GM23338 (cell line): ENCODE measurements at regions not wholly inside any gene's neighbourhood (a gene's known extent, or its start where the extent isn't known, plus 50 kb on each side); places are given as distances from the start of the nearest gene placed in this dataset.

Experiments used
- ATAC-seq: fragments of 200-7000 bp; cut with Tn5 transposase; 3 replicates; pipeline ENCODE4 v1.9.1; 2020
- DNase-seq: peaks from one replicate; pipeline ENCODE4 v3.0.0-alpha.2; 2015; ENCODE audit warnings: low spot score
- H2AFZ ChIP-seq: fragments of 200-600 bp; sonication (generic); 2 replicates; pipeline ENCODE4 v1.8.0; 2016; ENCODE audit warnings: antibody characterized with exemption, mild to moderate bottlenecking, moderate library complexity
- H3F3A ChIP-seq: fragments of 200-600 bp; sonication (generic); replicated peaks from 2 replicates; pipeline ENCODE4 v1.8.0; 2017; ENCODE audit warnings: antibody characterized with exemption, mixed run types, low read depth
- H3K27ac ChIP-seq: fragments of 200-600 bp; sonication (generic); 2 replicates; pipeline ENCODE4 v1.6.1; 2016; ENCODE audit warnings: low read depth
- H3K27me3 ChIP-seq: fragments of 200-600 bp; sonication (generic); 2 replicates; pipeline ENCODE4 v1.8.0; 2016; ENCODE audit warnings: mild to moderate bottlenecking, mixed run types, moderate library complexity; ENCODE audit not compliant: insufficient read depth
- H3K36me3 ChIP-seq: fragments of 200-600 bp; sonication (generic); 2 replicates; pipeline ENCODE4 v1.8.0; 2016; ENCODE audit warnings: mild to moderate bottlenecking; ENCODE audit not compliant: insufficient read depth
- H3K4me1 ChIP-seq: fragments of 200-600 bp; sonication (generic); 2 replicates; pipeline ENCODE4 v1.8.0; 2016; ENCODE audit warnings: mild to moderate bottlenecking, moderate library complexity; ENCODE audit not compliant: insufficient read depth
- H3K4me2 ChIP-seq: fragments of 200-600 bp; sonication (generic); 2 replicates; pipeline ENCODE4 v1.7.1; 2017; ENCODE audit warnings: mixed run types
- H3K4me3 ChIP-seq: fragments of 200-600 bp; sonication (generic); 2 replicates; pipeline ENCODE4 v1.6.1; 2016; ENCODE audit warnings: mixed run types
- H3K79me2 ChIP-seq: fragments of 200-600 bp; sonication (generic); replicated peaks from 2 replicates; pipeline ENCODE4 v1.8.0; 2017; ENCODE audit warnings: mild to moderate bottlenecking; ENCODE audit not compliant: insufficient read depth
- H3K9me2 ChIP-seq: fragments of 200-600 bp; sonication (generic); 2 replicates; pipeline ENCODE4 v1.8.0; 2017; ENCODE audit not compliant: insufficient read depth
- H4K20me1 ChIP-seq: fragments of 200-600 bp; sonication (generic); replicated peaks from 2 replicates; pipeline ENCODE4 v1.8.0; 2017; ENCODE audit warnings: mild to moderate bottlenecking; ENCODE audit not compliant: insufficient read depth
- H3K27ac Mint-ChIP-seq: 2 replicates; pipeline ENCODE4 v1.8.0; 2020; ENCODE audit warnings: inconsistent platforms, mild to moderate bottlenecking, moderate library complexity, mixed read lengths
- H3K27me3 Mint-ChIP-seq: 3 replicates; pipeline ENCODE4 v1.8.0; 2022; ENCODE audit warnings: low read depth, mild to moderate bottlenecking, moderate library complexity, mixed read lengths, inconsistent platforms; ENCODE audit not compliant: insufficient read depth, poor library complexity
- H3K36me3 Mint-ChIP-seq: 3 replicates; pipeline ENCODE4 v1.8.0; 2021; ENCODE audit warnings: low read depth, mild to moderate bottlenecking, inconsistent platforms, moderate library complexity, mixed read lengths
- H3K4me1 Mint-ChIP-seq: 3 replicates; pipeline ENCODE4 v1.8.0; 2020; ENCODE audit warnings: mild to moderate bottlenecking, inconsistent platforms, mixed read lengths
- H3K4me3 Mint-ChIP-seq: 3 replicates; pipeline ENCODE4 v1.8.0; 2021; ENCODE audit warnings: moderate library complexity, mild to moderate bottlenecking, inconsistent platforms, mixed read lengths
- H3K9me3 Mint-ChIP-seq: 3 replicates; pipeline ENCODE4 v1.8.0; 2020; ENCODE audit warnings: moderate library complexity, mild to moderate bottlenecking, inconsistent platforms, mixed read lengths
- CREB1 ChIP-seq: fragments of 250-450 bp; sonication (Bioruptor Pico); IDR thresholded peaks from 2 replicates; pipeline ENCODE4 v1.5.0; 2020; ENCODE audit warnings: low read depth, mild to moderate bottlenecking, moderate library complexity
- EZH2 ChIP-seq: fragments of 200-600 bp; sonication (generic); IDR thresholded peaks from one replicate; pipeline ENCODE4 v1.8.0; 2017; ENCODE audit warnings: antibody characterized with exemption, mild to moderate bottlenecking, low read depth; ENCODE audit not compliant: unreplicated experiment
- EZH2phosphoT487 ChIP-seq: fragments of 200-600 bp; sonication (generic); IDR thresholded peaks from one replicate; pipeline ENCODE4 v1.8.1; 2018; ENCODE audit warnings: antibody characterized with exemption; ENCODE audit not compliant: unreplicated experiment
- JUNB ChIP-seq: IDR thresholded peaks from one replicate; pipeline ENCODE4 v1.6.1; 2016; ENCODE audit warnings: antibody characterized with exemption; ENCODE audit not compliant: unreplicated experiment
- NANOG ChIP-seq: IDR thresholded peaks from 2 replicates; pipeline ENCODE4 v1.6.1; 2016; ENCODE audit warnings: antibody characterized with exemption, borderline replicate concordance
- POLR2AphosphoS5 ChIP-seq: IDR thresholded peaks from 2 replicates; pipeline ENCODE4 v1.6.1; 2016; ENCODE audit warnings: antibody characterized with exemption, low read depth
- STAT1 ChIP-seq: IDR thresholded peaks from one replicate; pipeline ENCODE4 v1.6.1; 2016; ENCODE audit warnings: antibody characterized with exemption; ENCODE audit not compliant: unreplicated experiment
- ZNF114 ChIP-seq: fragments of 250-450 bp; sonication (Bioruptor Pico); IDR thresholded peaks from 2 replicates; pipeline ENCODE4 v1.5.0; 2020; ENCODE audit warnings: mild to moderate bottlenecking, moderate library complexity
- ZNF331 ChIP-seq: fragments of 250-450 bp; sonication (Bioruptor Pico); IDR thresholded peaks from 2 replicates; pipeline ENCODE4 v1.5.0; 2020; ENCODE audit warnings: low read depth, mild to moderate bottlenecking, moderate library complexity
- TF ChIP-seq, protein P1 (sequence below), 2 experiments: fragments of 200-600 bp in 1 of 2; sonication (generic) in 1 of 2; conservative IDR thresholded peaks; 2 replicates each; pipeline versions ENCODE4 v1.5.1 to v1.6.1; 2016 to 2017; ENCODE audit warnings: antibody characterized with exemption in 2 of 2, low read depth in 2 of 2, mild to moderate bottlenecking in 2 of 2, moderate library complexity in 1 of 2
- TF ChIP-seq, protein P2 (sequence below): IDR thresholded peaks from one replicate; pipeline ENCODE4 v1.6.1; 2018; ENCODE audit warnings: antibody characterized with exemption; ENCODE audit not compliant: unreplicated experiment

DNA sequence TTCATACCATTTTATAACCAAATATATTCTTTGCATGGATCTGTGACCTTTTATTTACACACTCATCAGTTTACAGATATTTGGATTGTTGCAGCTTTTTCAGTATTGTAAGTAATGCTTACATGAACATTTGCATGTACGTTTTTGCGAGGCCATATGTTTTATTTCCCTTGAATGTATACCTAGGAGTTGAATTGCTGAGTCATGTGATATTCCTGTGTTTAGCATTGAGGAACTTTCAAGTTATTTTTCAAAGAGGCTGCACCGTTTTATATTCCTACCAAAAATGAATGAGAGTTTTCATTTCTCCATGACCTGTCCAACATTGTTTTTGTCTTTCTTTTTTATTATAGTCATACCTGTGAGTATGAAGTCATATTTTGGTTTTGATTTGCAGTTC is 392.1 kb downstream of the CNTNAP4 start:
- no peaks in the 10 kb centered on the region for H3K36me3 ChIP-seq
- H3K79me2 ChIP-seq, result no peaks in the 10 kb centered on the region
- no peaks in the 10 kb centered on the region for H3K27me3 ChIP-seq
- Mint-ChIP-seq H3K9me3 (peaks cover 63% of the 10 kb centered on the region), H3K27me3 (no peaks in the 10 kb centered on the region), H3K4me1 (peaks cover 2% of the 10 kb centered on the region; the same call in 2 of the 3 replicates), H3K4me3 (no peak overlapping the region), H3K36me3 (no peaks in the 10 kb centered on the region), H3K27ac (peak overlapping the region; percentile 72; the same call in 1 of the 2 replicates)
- no peak overlapping the region for H3K4me3 ChIP-seq
- no peak for TF ChIP-seq JUNB
- no peak for TF ChIP-seq ZNF331 (CRISPR knock-in tag)
- no peak for TF ChIP-seq ZNF114 (CRISPR knock-in tag)
- DNase-seq (no peak), ATAC-seq (no peak)
- no peak overlapping the region for H3K27ac ChIP-seq
- peaks cover 10% of the 10 kb centered on the region for H3K4me1 ChIP-seq
- H2AFZ ChIP-seq, result no peak overlapping the region
- H3F3A ChIP-seq, result no peaks in the 10 kb centered on the region
- no peaks in the 10 kb centered on the region for H4K20me1 ChIP-seq
- H3K9me2 ChIP-seq, result no peaks in the 10 kb centered on the region
- no peak overlapping the region for H3K4me2 ChIP-seq

DNA sequence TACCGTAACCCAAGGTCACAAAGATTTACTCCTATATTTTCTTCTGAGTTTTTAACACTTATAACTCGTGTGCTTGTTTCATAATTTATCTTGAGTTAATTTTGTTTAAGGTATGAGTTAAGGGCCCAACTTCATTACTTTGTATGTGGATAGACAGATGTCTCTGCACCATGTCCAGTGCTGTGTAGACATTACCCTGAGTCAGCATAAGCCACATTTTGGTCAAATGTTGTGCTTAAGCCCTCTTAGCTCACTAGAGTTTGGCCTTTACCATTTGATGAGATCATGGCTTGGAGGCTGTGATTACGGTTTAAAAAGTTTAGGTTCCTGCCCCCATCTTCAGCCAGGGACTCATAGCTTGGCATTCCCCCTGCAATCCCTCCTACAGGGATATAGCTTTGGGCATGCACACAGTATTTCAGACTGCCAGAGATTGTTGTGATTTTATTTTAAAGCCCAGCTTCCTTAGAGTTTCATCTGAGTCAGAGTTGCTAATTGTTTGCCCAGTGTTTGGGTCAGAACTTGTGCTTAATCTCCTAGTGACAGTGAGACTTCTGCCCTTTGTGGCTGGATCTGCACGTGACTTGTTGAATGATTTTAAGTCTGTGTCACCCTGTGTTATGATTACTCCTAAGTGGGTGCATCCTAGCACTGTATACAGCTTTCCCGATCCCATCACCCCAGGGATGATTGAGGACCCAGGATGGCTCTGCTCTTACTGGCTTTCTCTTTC is 393.1 kb downstream of the CNTNAP4 start:
- no peak overlapping the region for H3K4me2 ChIP-seq
- no peak overlapping the region for H3K27ac ChIP-seq
- Mint-ChIP-seq H3K4me1 (peaks cover 2% of the 10 kb centered on the region; the same call in 2 of the 3 replicates), H3K4me3 (no peak overlapping the region), H3K36me3 (no peaks in the 10 kb centered on the region), H3K9me3 (peaks cover 67% of the 10 kb centered on the region), H3K27ac (no peak overlapping the region), H3K27me3 (peaks cover 2% of the 10 kb centered on the region)
- H3K27me3 ChIP-seq, result no peaks in the 10 kb centered on the region
- H3K9me2 ChIP-seq, result no peaks in the 10 kb centered on the region
- H2AFZ ChIP-seq, result peak overlapping the region; percentile 5; the same call in 1 of the 2 replicates
- ATAC-seq, result no peak
- H3K36me3 ChIP-seq, result no peaks in the 10 kb centered on the region
- peaks cover 17% of the 10 kb centered on the region for H3K4me1 ChIP-seq
- no peak for DNase-seq
- H3K79me2 ChIP-seq, result no peaks in the 10 kb centered on the region
- H3K4me3 ChIP-seq, result no peak overlapping the region
- no peaks in the 10 kb centered on the region for H4K20me1 ChIP-seq
- H3F3A ChIP-seq, result no peaks in the 10 kb centered on the region
- TF ChIP-seq EZH2 (no peak), JUNB (no peak), POLR2AphosphoS5 (no peak), STAT1 (no peak), NANOG (no peak), EZH2phosphoT487 (no peak), ZNF114 (CRISPR knock-in tag) (no peak), ZNF331 (CRISPR knock-in tag) (no peak), CREB1 (CRISPR knock-in tag) (no peak)
- TF ChIP-seq, protein P1, sequence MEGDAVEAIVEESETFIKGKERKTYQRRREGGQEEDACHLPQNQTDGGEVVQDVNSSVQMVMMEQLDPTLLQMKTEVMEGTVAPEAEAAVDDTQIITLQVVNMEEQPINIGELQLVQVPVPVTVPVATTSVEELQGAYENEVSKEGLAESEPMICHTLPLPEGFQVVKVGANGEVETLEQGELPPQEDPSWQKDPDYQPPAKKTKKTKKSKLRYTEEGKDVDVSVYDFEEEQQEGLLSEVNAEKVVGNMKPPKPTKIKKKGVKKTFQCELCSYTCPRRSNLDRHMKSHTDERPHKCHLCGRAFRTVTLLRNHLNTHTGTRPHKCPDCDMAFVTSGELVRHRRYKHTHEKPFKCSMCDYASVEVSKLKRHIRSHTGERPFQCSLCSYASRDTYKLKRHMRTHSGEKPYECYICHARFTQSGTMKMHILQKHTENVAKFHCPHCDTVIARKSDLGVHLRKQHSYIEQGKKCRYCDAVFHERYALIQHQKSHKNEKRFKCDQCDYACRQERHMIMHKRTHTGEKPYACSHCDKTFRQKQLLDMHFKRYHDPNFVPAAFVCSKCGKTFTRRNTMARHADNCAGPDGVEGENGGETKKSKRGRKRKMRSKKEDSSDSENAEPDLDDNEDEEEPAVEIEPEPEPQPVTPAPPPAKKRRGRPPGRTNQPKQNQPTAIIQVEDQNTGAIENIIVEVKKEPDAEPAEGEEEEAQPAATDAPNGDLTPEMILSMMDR (conservative IDR thresholded peaks at IDR 0.05; ENCODE audit: low read depth in 2 of 2), result no peak
- TF ChIP-seq, protein P2, sequence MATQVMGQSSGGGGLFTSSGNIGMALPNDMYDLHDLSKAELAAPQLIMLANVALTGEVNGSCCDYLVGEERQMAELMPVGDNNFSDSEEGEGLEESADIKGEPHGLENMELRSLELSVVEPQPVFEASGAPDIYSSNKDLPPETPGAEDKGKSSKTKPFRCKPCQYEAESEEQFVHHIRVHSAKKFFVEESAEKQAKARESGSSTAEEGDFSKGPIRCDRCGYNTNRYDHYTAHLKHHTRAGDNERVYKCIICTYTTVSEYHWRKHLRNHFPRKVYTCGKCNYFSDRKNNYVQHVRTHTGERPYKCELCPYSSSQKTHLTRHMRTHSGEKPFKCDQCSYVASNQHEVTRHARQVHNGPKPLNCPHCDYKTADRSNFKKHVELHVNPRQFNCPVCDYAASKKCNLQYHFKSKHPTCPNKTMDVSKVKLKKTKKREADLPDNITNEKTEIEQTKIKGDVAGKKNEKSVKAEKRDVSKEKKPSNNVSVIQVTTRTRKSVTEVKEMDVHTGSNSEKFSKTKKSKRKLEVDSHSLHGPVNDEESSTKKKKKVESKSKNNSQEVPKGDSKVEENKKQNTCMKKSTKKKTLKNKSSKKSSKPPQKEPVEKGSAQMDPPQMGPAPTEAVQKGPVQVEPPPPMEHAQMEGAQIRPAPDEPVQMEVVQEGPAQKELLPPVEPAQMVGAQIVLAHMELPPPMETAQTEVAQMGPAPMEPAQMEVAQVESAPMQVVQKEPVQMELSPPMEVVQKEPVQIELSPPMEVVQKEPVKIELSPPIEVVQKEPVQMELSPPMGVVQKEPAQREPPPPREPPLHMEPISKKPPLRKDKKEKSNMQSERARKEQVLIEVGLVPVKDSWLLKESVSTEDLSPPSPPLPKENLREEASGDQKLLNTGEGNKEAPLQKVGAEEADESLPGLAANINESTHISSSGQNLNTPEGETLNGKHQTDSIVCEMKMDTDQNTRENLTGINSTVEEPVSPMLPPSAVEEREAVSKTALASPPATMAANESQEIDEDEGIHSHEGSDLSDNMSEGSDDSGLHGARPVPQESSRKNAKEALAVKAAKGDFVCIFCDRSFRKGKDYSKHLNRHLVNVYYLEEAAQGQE, result no peak
